T-cell (primary cell): ENCODE measurements at regions not wholly inside any gene's neighbourhood (a gene's known extent, or its start where the extent isn't known, plus 50 kb on each side); places are given as distances from the start of the nearest gene placed in this dataset.
A peak's percentile ranks its signal among the peaks of the same experiment; 100 is the strongest.

Source experiments
- ATAC-seq, 4 experiments: fragments of 200-7000 bp in 3 of 4; fragments of 150-1000 bp in 1 of 4; cut with Tn5 transposase; replicated peaks in 1 of 4; 1 replicate in 3 of 4; 2 replicates in 1 of 4; pipeline ENCODE4 v1.10.0; 2021; ENCODE audit warnings: moderate library complexity in 3 of 4, mild to moderate bottlenecking in 2 of 4, moderate number of reproducible peaks in 1 of 4
- CTCF ChIA-PET, 2 donors: fragments of 300-600 bp; sonication (Branson Sonifier 250); formaldehyde crosslinking; loops; one replicate each; lab custom pipeline; 2022; ENCODE audit warnings: antibody characterized with exemption in 2 of 2; lab: Charles Lee
- POLR2A ChIA-PET, 2 donors: fragments of 300-600 bp; sonication (Branson Sonifier 250); formaldehyde crosslinking; loops; one replicate each; lab custom pipeline; 2022; ENCODE audit warnings: antibody characterized with exemption in 2 of 2; lab: Charles Lee
- DNase-seq, 35 experiments: peaks; one replicate each; pipeline versions ENCODE4 v3.0.0 to v3.0.0-alpha.2; 2013 to 2023
- H3K27ac ChIP-seq: one replicate; pipeline ENCODE4 v1.5.1; 2013; ENCODE audit warnings: low read length
- H3K27me3 ChIP-seq, 2 experiments: replicated peaks in 1 of 2; 1 replicate in 1 of 2; 2 replicates in 1 of 2; pipeline versions ENCODE4 v1.6.1 to v1.7.0; 2013; ENCODE audit warnings: low read length in 1 of 2, mixed read lengths in 1 of 2; ENCODE audit not compliant: control insufficient read depth in 2 of 2, insufficient read depth in 2 of 2; ENCODE audit errors: extremely low read depth in 1 of 2
- H3K36me3 ChIP-seq, 2 donors: 1 replicate in 1 of 2; 2 replicates in 1 of 2; pipeline versions ENCODE4 v1.6.1 to v1.7.0; 2013; ENCODE audit warnings: low read length in 1 of 2; ENCODE audit not compliant: control insufficient read depth in 2 of 2, insufficient read depth in 1 of 2; ENCODE audit errors: extremely low read depth in 1 of 2
- H3K4me1 ChIP-seq, 2 experiments: 1 replicate in 1 of 2; 2 replicates in 1 of 2; pipeline versions ENCODE4 v1.6.1 to v1.7.0; 2013; ENCODE audit warnings: low read length in 2 of 2, mixed read lengths in 1 of 2; ENCODE audit not compliant: insufficient read depth in 2 of 2, control insufficient read depth in 1 of 2; ENCODE audit errors: extremely low read depth in 1 of 2
- H3K4me3 ChIP-seq, 2 donors: 1 replicate in 1 of 2; 2 replicates in 1 of 2; pipeline versions ENCODE4 v1.5.1 to v1.7.0; 2013; ENCODE audit warnings: mild to moderate bottlenecking in 2 of 2, low read length in 1 of 2, moderate library complexity in 1 of 2; ENCODE audit not compliant: control insufficient read depth in 1 of 2; ENCODE audit errors: extremely low read depth in 1 of 2
- H3K9me3 ChIP-seq: 2 replicates; pipeline ENCODE4 v1.7.0; 2013
- H3K27ac Mint-ChIP-seq, 2 donors: one replicate each; pipeline ENCODE4 v1.8.0; 2020 to 2021; ENCODE audit warnings: mild to moderate bottlenecking in 2 of 2, mixed read lengths in 2 of 2
- H3K27me3 Mint-ChIP-seq, 2 donors: one replicate each; pipeline ENCODE4 v1.8.0; 2021 to 2022; ENCODE audit warnings: mixed read lengths in 2 of 2
- H3K36me3 Mint-ChIP-seq: one replicate; pipeline ENCODE4 v1.8.0; 2021; ENCODE audit warnings: mixed read lengths
- H3K4me1 Mint-ChIP-seq, 3 donors: one replicate each; pipeline ENCODE4 v1.8.0; 2020 to 2022; ENCODE audit warnings: mixed read lengths in 3 of 3, mild to moderate bottlenecking in 1 of 3
- H3K4me3 Mint-ChIP-seq, 3 donors: one replicate each; pipeline ENCODE4 v1.8.0; 2020 to 2022; ENCODE audit warnings: mild to moderate bottlenecking in 3 of 3, mixed read lengths in 3 of 3, moderate library complexity in 3 of 3
- H3K9me3 Mint-ChIP-seq, 3 donors: one replicate each; pipeline ENCODE4 v1.8.0; 2020 to 2022; ENCODE audit warnings: mixed read lengths in 3 of 3
- WGBS: methylation state at CpG from one replicate; pipeline ENCODE4 v1.1.5; 2013; ENCODE audit warnings: missing lambda C conversion rate; ENCODE audit not compliant: insufficient coverage; 5-methylcytosine and 5-hydroxymethylcytosine counted together

DNA sequence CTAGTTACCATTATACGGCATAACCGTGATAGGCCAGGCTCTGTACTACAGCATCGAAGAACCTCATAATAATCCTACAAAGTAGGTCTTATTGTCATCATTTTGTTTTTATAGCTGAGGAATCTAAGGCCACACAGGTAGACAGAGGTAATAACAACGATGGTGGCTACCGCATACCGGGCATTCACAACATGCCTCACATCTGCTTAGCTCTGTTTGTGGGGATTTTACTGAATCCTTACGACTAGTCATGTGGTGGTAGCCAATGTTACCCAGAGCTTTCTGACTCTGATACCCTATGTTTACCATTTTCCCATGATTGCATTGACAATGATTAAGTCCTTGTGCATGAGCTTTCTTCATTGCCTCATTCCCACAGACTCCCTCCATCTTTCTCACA, 269.4 kb downstream of the TCF7L2 start:
- H3K27me3 Mint-ChIP-seq = peaks cover 26 to 38% of the 10 kb centered on the region in 2 donors
- H3K27ac Mint-ChIP-seq = no peak overlapping the region
- WGBS = 93% methylated on average over 3 of the region's 7 CpGs
- Histone ChIP-seq H3K27me3 (peaks cover 0 to 4% of the 10 kb centered on the region in 2 experiments), H3K4me1 (peaks cover 0 to 4% of the 10 kb centered on the region in 2 experiments), H3K4me3 (no peak overlapping the region), H3K36me3 (no peaks in the 10 kb centered on the region), H3K27ac (no peak overlapping the region), H3K9me3 (no peaks in the 10 kb centered on the region)
- H3K9me3 Mint-ChIP-seq = no peaks in the 10 kb centered on the region
- H3K4me1 Mint-ChIP-seq = peaks cover 4 to 13% (median 8%) of the 10 kb centered on the region in 3 donors
- no peak overlapping the region for H3K4me3 Mint-ChIP-seq
- H3K36me3 Mint-ChIP-seq = no peaks in the 10 kb centered on the region
- ATAC-seq = no peak
- CTCF ChIA-PET = no interaction called here
- DNase-seq = no peak
- POLR2A ChIA-PET = no interaction called here

DNA sequence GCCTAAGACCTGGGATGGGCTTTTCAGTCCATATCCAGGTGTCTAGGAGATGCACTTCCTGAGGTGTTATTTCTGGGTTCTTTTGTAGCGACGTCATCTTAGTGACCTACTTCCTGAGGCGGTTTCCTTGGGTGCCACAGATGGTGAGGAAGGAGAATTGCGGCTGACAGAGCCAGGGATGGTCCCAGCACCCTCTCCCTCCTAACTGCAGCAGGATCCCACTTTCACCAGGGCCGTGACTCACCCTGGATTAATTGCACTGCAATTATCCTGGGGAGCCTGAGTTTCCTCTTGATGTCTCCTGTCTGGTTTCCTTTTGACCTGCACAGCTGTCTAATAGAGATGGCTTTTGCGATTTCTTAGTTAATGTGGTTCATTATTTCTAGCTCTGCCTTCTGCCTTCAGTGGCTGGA, 271.7 kb downstream of the TCF7L2 start:
- H3K4me1 ChIP-seq = peaks cover 2 to 7% of the 10 kb centered on the region in 2 experiments
- no peak overlapping the region for H3K27ac Mint-ChIP-seq
- peak overlapping the region in 2 of 3 donors; percentile 18 to 63 for H3K4me3 Mint-ChIP-seq
- peaks cover 16 to 28% (median 18%) of the 10 kb centered on the region in 3 donors for H3K4me1 Mint-ChIP-seq
- peak in 1 of 4 experiments; percentile 62 for ATAC-seq
- H3K9me3 Mint-ChIP-seq = no peaks in the 10 kb centered on the region
- H3K9me3 ChIP-seq = no peaks in the 10 kb centered on the region
- peaks cover 0 to 4% of the 10 kb centered on the region in 2 experiments for H3K27me3 ChIP-seq
- WGBS = 13% methylated on average over 1 of the region's 6 CpGs
- H3K4me3 ChIP-seq = peak overlapping the region in 1 of 2 donors; percentile 29
- no peaks in the 10 kb centered on the region for H3K36me3 Mint-ChIP-seq
- no peaks in the 10 kb centered on the region for H3K36me3 ChIP-seq
- ChIA-PET CTCF (no interaction called here), POLR2A (no interaction called here)
- peak in 1 of 35 experiments; percentile 20 for DNase-seq
- H3K27me3 Mint-ChIP-seq = peaks cover 34 to 39% of the 10 kb centered on the region in 2 donors
- H3K27ac ChIP-seq = no peak overlapping the region

DNA sequence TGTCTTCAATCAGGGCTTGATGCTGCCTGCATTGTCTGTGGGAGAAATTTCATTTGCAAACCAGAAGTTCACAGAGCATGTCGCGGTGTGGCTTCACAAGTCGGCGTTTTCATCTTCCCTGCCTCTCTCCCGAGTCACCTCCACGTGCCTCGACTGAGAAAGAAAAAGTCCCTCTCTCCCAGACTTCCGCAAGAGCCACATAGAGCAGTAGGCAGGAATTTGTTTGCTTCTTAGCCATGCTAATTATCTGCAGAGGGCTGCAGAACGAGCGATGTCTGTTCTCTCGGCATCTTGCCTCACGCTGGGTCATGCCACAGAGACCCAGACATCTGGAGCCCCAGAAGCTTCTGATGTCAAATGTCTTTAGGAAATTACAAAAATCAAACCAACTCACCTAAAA, 272.2 kb downstream of the TCF7L2 start:
- 46% methylated on average over 6 of the region's 12 CpGs for WGBS
- Mint-ChIP-seq H3K36me3 (no peaks in the 10 kb centered on the region), H3K9me3 (no peaks in the 10 kb centered on the region), H3K27ac (no peak overlapping the region), H3K27me3 (peaks cover 34 to 39% of the 10 kb centered on the region in 2 donors), H3K4me1 (peaks cover 19 to 32% (median 21%) of the 10 kb centered on the region in 3 donors), H3K4me3 (peak overlapping the region in 2 of 3 donors; percentile 18 to 63)
- ChIA-PET POLR2A (no interaction called here), CTCF (no interaction called here)
- DNase-seq (no peak), ATAC-seq (no peak)
- Histone ChIP-seq H3K27me3 (peaks cover 0 to 7% of the 10 kb centered on the region in 2 experiments), H3K27ac (no peak overlapping the region), H3K36me3 (no peaks in the 10 kb centered on the region), H3K4me1 (peaks cover 6 to 7% of the 10 kb centered on the region in 2 experiments), H3K4me3 (peak overlapping the region in 1 of 2 donors; percentile 29), H3K9me3 (no peaks in the 10 kb centered on the region)

DNA sequence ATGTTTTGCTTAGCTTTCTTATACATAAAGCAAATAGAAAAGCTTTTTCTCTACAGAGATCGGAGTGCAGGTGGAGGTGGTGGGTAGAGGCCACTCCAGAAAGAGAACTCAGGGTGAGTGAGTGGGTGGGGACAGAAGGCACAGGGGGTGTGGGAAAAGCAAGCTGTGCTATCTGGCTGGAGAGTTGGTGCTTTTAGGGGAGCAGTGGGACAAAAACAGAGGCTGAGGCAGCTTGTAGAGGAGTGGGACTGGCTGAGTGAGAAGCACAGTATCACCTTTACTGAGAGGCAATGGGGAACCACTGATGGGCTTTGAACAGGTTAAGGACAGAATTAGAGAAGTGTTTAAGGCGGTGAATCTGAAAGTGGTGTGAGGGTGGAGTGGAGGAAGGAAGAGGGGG, 275.3 kb downstream of the TCF7L2 start:
- Mint-ChIP-seq H3K36me3 (no peaks in the 10 kb centered on the region), H3K4me1 (peaks cover 19 to 36% (median 25%) of the 10 kb centered on the region in 3 donors), H3K4me3 (no peak overlapping the region), H3K27me3 (peaks cover 31 to 42% of the 10 kb centered on the region in 2 donors), H3K9me3 (no peaks in the 10 kb centered on the region), H3K27ac (no peak overlapping the region)
- Histone ChIP-seq H3K4me1 (peaks cover 7% of the 10 kb centered on the region in 2 experiments), H3K9me3 (no peaks in the 10 kb centered on the region), H3K36me3 (no peaks in the 10 kb centered on the region), H3K27me3 (peaks cover 0 to 11% of the 10 kb centered on the region in 2 experiments), H3K27ac (no peak overlapping the region), H3K4me3 (no peak overlapping the region)
- no peak for ATAC-seq
- POLR2A ChIA-PET = no interaction called here
- DNase-seq = no peak
- CTCF ChIA-PET = no interaction called here
- 100% methylated on average over 2 of the region's 2 CpGs for WGBS

DNA sequence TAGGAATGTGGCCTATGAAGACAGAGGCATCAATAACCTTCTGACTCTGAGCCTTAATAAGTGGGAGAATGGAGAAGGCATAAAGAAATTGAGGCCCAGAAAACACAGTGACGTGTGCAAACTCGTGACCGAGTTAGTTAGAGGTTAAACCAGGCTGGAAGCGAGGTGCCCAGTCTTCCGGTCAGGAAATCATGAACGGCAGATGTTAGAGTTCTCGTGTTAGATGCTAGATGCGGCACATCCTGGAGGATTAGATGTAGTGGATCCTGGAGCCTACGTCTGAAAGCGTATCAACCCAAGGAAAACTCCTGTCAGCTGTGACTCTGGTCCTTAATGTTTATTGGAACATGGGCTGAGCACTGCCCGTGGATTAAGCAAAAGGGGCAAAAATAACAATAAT, 275.9 kb downstream of the TCF7L2 start:
- Histone ChIP-seq H3K27ac (no peak overlapping the region), H3K4me3 (no peak overlapping the region), H3K9me3 (no peaks in the 10 kb centered on the region), H3K36me3 (no peaks in the 10 kb centered on the region), H3K27me3 (peaks cover 0 to 12% of the 10 kb centered on the region in 2 experiments), H3K4me1 (peaks cover 7% of the 10 kb centered on the region in 2 experiments)
- H3K4me1 Mint-ChIP-seq = peaks cover 19 to 36% (median 25%) of the 10 kb centered on the region in 3 donors
- ChIA-PET CTCF (no interaction called here), POLR2A (no interaction called here)
- DNase-seq (no peak), ATAC-seq (no peak)
- WGBS = 83% methylated on average over 7 of the region's 11 CpGs
- H3K27me3 Mint-ChIP-seq = peaks cover 31 to 42% of the 10 kb centered on the region in 2 donors
- H3K4me3 Mint-ChIP-seq = peak overlapping the region in 1 of 3 donors; percentile 18
- H3K27ac Mint-ChIP-seq = no peak overlapping the region
- no peaks in the 10 kb centered on the region for H3K36me3 Mint-ChIP-seq
- H3K9me3 Mint-ChIP-seq = no peaks in the 10 kb centered on the region

DNA sequence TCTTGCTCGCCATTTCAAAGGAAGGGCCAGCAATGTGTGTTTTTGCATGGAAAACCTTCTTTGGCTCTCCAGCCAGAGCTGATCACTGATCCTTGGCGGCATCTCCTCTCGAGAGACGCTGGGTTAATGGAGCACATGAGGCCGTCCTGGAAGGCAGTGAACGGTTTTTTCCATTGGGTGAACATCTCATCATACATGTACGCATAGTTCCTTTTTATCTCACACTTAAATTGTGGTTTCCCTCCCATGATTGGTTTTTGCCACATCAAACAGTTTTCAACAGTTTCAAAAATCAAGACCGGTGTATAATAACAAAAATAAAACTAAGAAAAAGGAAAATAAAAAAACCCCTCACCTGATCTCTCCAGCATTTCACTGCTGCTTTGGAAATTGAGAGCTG, 276.4 kb downstream of the TCF7L2 start:
- H3K36me3 ChIP-seq = no peaks in the 10 kb centered on the region
- no peaks in the 10 kb centered on the region for H3K9me3 ChIP-seq
- H3K27ac Mint-ChIP-seq = no peak overlapping the region
- 10% methylated on average over 7 of the region's 8 CpGs for WGBS
- H3K27me3 ChIP-seq = peaks cover 0 to 12% of the 10 kb centered on the region in 2 experiments
- H3K27me3 Mint-ChIP-seq = peaks cover 27 to 38% of the 10 kb centered on the region in 2 donors
- no peak overlapping the region for H3K4me3 ChIP-seq
- peaks cover 7% of the 10 kb centered on the region in 2 experiments for H3K4me1 ChIP-seq
- CTCF ChIA-PET = no interaction called here
- POLR2A ChIA-PET = no interaction called here
- ATAC-seq (peak in 1 of 4 experiments; percentile 75), DNase-seq (peak in 1 of 35 experiments; percentile 33)
- peaks cover 19 to 33% (median 25%) of the 10 kb centered on the region in 3 donors for H3K4me1 Mint-ChIP-seq
- no peak overlapping the region for H3K4me3 Mint-ChIP-seq
- H3K36me3 Mint-ChIP-seq = no peaks in the 10 kb centered on the region
- H3K9me3 Mint-ChIP-seq = no peaks in the 10 kb centered on the region
- H3K27ac ChIP-seq = no peak overlapping the region
